IPS DF 4.7 (cell line): ENCODE measurements at regions not wholly inside any gene's neighbourhood (a gene's known extent, or its start where the extent isn't known, plus 50 kb on each side); places are given as distances from the start of the nearest gene placed in this dataset.

ENCODE experiments used
- DNase-seq: peaks from one replicate; pipeline ENCODE4 v3.0.0-alpha.2; 2013; ENCODE audit warnings: low spot score; ENCODE audit errors: extremely low read depth

DNA sequence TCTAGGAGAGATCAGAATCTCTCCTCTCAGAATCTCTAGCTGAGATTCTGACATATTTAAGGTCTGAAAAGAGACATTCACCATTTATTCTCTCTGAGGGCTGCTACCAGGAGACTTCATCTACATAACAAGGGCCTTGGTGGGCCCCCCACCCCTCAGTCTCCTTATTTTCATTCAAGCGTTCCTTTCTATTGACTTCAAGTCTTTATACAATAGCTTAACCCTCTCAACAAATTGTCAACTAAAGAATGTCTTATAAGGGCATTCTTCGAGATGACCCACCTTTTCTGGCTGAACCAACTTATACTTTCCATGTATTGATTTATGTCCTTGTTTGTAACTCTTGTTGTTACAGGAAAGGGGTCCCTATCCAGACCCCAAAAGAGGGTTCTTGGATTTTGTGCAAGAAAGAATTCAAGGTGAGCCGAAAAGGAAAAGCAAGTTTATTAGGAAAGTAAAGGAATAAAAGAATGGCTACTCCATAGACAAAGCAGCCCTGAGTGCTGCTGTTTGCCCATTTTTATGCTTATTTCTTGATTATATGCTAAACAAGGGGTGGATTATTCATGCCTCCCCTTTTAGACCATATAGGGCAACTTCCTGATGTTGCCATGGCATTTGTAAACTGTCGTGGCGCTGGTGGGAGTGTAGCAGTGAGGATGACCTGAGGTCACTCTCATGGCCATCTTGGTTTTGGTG lies 209.5 kb upstream of the ALCAM start:
- DNase-seq = peak; percentile 78

DNA sequence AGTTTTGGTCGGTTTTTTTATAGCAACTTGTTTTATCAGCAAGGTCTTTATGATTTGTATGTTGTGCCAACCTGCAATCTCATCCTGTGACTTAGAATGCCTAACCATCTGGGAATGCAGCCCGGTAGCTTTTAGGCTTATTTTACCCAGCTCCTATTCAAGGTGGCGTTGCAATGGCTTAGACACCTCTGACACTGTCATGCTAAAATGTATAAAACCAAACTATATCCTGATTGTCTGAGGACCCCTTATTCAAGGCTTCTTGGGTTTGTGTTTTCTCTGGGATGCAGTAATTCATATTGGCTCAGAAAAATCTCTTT lies 209.0 kb upstream of the ALCAM start:
- no peak for DNase-seq

DNA sequence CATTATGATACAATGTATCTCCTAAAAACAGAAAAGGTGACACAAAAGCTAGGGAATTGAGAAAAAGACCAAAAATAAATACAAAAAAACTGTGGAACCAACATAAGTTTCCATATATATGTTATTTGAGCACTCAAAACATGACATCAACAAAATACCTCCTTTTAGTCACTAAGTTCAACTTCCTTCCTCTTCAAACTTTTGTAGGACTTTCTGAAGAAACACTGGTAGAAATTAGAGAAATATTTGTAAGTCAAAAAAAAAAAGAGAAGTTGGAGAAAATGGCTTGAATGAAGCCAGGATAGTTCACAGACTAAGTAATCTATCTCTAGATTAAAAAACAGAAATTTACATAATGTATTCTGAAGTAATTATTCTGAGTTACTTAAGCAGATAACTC lies 208.4 kb upstream of the ALCAM start:
- no peak for DNase-seq

DNA sequence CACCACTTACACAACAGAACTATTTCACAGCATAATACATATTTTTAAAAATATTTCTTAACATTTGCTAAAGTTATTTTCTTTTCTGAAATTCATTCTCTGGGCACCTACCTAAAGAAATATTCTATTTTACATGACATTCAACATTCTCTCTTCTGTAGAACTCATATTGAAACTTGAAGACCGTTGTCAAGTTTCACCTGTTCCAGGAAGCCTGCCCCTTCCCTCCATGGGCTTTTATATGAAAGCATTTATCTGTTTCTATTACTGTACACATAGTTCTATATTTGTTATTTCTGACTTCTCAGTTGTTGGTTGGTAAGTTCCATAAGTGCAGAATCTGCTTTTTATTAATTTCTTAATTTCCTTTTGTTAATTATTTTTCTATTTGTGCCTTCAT lies 204.3 kb upstream of the ALCAM start:
- DNase-seq = no peak

DNA sequence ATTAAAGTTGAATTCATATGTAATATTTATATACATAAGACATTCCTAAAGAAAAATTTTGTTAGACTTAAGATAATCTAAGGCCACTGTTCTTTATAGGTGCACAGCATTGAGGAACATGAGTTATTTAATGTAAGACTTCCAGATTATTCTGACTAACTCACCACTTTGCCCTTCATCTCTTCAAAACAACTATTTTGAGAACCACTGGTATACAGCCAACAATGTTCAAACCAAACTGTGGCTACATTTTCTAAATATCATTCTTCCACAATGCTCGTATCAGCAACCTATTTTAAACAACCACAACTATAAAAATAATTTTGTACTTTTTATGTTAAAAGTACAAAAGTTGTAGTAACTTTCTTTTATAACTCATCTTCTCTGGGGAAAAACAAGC lies 199.8 kb upstream of the ALCAM start:
- no peak for DNase-seq

DNA sequence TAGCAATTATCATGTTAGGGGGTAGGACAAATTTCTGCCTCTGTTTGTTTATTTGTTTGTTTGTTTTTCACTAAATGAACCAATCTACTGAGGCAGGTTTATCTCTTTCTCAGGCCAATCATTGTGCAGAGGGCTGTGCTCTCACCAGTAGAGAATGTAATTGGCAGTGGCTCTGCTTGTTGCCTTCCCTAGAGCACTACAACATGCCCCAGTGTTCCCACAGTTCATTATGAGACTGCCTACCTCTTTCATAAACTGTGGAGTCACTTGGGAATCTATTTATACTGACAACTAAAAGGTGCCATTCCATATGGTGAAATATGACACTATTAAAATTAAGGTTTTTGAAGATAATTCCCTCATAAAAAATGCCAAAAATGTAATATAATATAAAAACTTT lies 196.3 kb upstream of the ALCAM start:
- no peak for DNase-seq

DNA sequence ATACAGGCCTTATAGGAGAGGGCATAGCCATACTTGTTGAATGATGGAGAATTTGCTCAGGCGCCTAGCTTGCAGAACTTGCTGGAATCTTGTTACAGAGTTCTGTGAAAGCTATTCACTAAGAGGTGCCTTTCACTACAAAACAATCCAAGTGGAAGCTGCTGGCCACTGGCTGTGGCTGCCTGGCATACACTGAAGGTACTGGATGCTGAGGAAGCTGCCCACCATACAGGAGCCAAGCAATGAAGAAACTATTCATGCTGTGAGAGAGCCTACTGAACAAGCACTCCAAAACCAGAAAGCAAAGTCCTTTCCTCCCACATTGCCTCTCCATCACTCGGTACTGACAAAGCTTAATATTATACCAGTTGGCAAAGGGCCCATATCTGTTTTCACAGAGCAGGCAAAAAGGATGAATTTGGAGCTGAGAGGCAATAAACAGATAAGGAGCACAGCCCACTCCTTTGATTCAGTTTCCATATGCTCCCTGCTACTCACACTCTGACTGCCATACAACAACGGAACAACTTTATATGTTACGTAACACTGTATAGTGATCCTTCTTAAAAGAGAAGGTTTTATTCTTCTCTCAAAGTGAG lies 192.6 kb upstream of the ALCAM start:
- DNase-seq = no peak

DNA sequence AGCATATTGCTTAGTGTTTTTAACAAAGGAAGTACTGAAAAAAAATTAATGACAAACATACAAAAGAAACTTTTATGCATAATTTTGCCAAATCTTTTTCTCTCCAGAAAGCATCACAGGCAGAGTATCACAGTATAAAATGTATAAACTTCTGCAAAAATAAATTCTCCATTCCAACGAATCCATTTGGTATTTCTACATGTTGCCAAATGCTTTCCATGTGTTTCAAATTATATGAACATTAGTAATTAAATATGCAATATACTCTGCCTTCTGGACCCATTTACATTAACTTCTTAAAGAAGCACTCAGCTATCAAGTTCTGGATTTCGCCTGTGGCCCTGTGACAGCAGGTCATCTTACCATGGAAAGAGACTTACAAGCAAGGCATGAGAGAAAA lies 189.1 kb upstream of the ALCAM start:
- DNase-seq = no peak

DNA sequence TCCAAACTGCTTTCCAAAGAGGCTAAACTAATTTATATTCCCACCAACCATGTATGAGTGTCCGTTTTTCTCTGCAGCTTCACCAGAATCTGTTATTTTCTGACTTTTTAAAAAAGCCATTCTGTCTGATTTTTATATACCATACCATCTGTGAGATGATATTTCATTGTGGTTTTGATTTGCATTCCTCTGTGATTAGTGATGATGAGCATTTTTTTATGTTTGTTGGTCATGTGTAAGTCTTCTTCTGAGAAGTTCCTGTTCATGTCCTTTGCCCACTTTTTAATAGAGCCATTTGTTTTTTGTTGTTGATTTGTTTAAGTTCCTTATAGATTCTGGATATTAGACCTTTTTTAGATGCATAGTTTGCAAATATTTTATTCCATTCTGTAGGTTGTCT lies 179.4 kb upstream of the ALCAM start:
- DNase-seq = no peak

DNA sequence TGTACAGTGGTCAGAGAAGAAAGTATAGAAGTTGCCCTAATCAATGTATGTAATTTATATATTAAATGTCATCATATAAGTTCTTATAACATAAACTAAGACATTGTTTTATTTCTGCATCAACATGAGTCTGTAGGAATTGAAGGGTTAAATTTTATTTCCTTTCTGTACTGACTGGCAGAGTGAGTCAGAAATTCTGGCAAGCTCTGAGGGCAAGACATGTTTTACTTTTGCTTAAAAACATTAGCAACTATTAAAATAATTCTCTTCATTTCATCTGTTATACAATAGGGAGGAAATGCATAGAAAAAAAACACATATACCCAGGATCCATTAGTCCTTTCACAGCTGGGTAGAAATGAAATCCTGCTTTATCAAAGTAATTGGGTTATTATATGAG lies 171.4 kb upstream of the ALCAM start:
- DNase-seq = no peak

DNA sequence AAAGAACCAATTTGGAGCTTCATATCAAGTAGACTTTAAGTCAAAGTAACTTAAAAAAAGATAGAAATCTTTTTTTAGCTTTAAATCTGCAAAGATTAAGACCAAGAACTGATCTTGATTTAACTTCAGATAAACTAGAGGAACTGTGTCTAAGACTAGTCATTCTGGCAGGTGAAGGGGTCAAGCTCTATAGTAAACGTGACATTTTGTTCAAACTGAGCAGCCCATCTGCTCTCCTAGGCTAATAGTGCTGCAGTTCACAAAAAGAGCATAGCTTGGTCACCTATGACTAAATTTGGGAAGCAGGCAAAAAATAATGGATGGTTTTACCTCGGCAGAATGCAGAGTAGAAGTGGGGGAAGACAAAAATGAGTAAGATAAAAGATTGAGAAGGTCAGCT lies 168.8 kb upstream of the ALCAM start:
- DNase-seq = no peak

DNA sequence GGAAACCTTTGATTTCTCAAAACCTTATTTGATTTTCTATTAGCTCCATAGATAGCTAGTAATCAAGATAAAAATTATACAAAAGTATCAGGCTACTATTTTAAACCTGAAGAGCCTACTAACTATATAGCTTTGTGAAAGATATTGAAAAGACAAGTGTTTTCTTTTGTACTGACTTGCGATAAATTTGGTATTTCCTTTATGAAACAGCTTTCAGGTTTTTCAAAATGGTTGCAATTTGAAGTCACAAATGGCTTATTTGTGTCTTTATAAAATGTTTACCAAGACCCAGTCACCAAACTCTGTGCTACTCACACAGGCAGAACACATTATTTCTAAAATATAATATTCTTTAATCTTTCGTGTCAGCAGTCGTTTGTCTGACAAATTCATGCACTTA lies 167.5 kb upstream of the ALCAM start:
- DNase-seq = no peak

DNA sequence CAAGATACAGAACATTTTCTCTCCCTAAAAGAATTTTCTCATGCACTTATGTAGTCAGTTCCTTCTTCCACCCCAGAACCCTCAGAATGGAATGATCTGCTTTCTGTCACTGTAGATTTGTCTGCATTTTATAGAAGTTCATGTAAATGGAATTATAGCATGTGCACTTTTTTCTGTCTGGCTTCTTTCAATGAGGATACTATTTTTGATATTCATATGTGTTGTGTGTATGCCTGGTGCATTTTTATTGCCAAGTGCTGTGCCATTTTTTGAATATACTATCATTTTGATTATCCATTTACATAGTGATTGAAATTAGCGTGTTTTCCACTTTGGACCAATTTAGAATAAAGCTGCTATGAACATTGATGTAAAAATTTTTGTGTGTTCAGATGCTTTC lies 156.6 kb upstream of the ALCAM start:
- no peak for DNase-seq

DNA sequence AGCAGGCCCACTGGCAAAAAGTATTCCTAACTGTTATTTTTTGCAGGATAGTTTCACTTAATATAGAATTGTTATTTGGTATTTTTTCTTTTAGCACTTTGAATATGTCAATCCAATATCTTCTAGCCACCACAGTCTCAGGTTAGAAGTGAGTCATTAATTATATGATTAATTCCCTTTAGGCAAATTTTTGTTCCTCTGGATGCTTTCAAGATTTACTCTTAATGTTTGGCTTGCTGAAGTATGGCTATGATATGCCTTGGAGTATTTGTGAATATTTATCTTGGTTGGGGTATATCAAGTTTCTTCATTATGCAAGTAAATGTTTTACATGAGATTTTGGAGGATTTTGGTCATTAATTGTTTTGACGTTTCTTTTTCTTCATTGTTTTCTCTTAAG lies 152.1 kb upstream of the ALCAM start:
- DNase-seq = no peak

DNA sequence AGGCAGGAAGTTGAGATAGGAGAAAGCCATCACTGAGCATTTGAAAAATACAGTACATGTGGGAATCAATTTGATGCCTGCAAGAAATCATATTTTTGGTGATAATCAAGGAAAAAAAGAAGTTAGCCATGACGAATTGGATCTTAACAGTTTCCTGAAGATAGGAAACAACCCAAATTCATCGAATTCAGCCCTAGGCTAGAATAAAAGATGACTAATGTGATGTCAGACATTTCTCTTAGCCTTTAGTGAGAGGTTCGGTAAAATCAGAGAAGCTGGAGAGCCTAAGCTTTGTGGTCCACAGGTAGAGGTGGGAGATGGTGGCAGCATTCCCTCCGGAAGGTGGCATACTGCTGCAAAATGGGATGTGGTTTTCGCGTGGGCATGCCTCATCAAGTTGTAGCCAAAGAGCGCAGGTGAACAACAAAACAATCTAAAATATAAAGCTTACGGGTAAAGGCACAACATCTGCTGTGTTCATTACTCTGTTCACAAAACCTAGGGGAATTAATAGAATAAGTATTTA lies 144.1 kb upstream of the ALCAM start:
- DNase-seq = no peak

DNA sequence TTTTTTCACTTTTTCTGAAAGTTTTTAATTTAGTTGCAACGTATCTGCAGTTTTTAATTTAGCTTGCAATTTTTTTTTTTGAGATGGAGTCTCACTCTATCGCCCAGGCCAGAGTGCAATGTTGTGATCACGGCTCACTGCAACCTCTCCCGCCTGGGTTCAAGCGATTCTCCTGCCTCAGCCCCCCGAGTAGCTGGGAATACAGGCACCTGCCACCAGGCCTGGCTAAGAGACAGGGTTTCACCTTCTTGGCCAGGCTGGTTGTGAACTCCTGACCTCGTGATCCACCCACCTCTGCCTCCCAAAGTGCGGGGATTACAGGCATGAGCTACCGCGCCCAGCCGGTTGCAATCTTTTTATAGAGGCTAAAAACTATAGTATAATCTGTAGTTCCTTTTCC lies 142.9 kb upstream of the ALCAM start:
- DNase-seq = no peak

DNA sequence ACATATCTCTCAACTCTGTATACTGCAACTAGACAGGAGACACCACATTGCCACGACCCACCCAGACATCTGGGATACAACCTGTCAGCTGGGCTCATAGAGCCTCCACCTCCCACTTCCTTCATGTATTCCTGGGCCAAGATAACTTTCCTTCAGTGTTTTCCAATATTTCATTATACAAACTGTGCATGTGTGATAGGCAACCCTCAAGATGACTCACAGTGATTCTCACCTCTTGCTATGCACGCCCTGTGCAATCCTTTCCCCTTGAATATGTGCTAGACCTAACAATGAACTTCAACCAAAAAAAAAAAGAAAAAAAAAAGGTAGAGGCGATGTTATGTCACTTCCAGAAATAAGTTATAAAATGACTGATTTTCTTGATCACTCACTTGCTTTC lies 138.0 kb upstream of the ALCAM start:
- no peak for DNase-seq

DNA sequence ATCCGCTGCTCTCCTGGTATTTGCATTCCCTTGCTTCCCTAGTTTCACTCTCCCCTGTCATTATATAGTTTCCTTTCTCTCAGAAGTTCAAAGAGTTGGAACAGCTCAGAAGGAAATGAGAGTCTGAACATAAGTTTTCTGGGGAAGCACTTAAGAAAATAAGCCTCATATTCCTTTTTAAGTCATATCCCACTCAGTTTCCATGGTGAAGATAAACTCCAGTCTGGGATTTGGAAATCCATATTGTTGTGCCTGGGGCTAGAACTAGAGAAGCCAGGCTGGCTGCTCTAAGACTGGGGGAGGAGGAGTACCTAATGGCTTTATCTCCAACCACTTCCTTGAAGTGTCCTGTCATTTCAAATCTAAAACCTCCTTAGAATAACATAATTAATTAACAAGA lies 134.2 kb upstream of the ALCAM start:
- DNase-seq = no peak

DNA sequence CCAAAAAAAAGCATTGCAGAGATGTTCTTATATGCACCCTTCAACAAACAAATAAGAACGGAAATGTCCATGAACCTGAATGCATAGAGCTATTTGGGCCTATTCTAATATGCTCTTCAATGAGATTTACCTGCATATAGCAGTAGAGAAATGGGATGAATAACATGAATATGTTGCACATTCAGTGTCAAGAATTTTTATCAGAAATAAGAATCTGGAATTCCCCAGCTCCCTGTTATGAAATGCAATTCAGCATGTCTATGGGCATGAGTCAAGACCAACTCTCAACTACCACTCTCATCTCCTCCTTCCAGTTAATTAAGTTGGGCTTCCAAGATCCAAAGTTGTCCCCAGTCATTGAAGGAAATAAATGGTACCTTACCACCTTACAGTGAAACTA lies 133.7 kb upstream of the ALCAM start:
- DNase-seq = no peak

DNA sequence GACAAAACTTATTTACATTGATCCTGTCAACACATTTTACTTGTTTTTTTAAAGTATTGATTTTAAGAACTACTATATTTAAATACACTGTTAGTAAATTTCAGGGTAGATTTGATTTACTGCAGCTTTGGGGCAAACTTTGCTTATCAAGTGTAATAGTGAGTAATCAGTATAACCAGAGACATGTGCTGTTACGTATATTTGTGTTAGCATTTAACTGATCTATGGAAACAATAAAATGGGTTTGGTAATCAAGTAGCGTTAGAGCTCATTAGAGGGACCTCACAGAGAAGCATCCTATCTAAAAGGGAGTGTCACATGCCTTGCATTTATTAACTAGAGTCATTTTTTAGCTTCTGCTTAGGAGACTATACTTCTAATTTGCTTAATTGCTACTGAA lies 131.5 kb upstream of the ALCAM start:
- DNase-seq = no peak

DNA sequence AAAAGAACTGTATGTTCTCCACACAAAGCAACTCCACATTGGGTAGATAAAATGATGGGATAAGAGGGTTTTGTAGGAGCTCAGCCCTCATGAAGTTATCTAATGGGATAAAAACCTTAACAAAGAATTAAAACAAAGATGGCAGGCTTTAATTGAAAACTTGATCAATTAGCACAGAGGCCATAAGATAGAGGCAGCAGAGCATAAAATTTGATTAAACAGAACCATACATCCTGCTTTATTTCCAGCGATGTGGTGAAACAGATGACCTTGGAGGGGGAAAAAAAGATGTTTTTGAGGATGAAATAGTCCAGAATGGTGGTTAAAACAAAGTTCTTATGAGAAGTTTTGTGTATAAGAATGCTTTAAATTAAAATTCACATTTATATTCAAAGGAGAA lies 130.9 kb upstream of the ALCAM start:
- DNase-seq = no peak

DNA sequence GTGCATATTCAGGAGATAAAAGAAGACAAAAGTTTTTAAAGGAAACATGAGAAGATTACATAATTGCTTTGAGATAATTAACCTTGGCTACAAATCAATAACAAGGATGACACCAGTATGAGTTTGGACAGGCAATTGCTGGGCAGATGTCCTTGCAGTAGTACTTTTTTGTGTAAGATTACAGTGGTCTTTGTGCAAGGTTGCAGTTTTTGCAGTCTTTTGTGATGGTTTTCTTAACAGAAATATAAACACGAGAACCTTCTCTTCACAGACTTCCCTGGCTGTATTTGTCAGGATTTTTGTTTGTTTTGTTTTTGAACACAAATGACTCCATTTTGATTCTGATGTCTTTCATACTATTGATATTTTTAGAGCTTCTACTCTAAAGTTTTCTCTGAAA lies 128.3 kb upstream of the ALCAM start:
- DNase-seq = no peak

DNA sequence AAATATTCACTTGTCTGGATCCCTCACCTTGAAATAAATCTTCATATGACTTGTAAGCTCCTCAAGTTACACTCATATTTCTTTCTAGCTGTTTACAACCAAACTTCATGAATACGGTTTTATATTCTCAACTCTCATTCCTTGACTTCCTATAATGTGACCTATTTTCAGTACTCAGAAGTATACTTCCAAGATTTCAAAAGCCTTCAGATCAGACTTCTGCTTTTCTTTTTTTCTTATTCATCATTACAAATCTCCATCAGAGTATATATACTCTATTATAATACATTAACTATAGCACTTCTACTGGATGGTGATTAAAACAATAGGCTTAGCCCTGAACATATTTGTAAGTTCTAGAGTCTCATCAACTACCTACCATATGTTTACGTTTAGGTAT lies 123.6 kb upstream of the ALCAM start:
- DNase-seq = no peak

DNA sequence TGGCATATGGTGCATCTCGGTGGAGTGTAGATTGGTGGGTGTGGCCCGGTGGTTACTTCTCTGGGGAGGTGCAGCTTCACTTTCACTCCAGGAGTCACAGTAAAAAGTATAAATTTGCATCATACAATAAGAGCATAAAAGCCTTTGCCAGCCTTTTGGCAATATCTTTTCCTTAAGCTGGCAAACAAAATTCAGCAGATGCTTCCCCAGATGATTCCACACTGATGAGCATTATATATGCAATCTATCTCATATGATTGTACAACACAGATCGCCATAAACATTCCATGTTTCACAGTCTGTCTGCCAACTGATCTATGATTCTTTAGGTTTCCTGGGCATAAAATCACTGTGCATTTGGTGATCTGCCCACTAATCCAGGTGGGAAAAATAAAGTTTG lies 120.2 kb upstream of the ALCAM start:
- DNase-seq = no peak
